A673 (cell line): ENCODE measurements at regions not wholly inside any gene's neighbourhood (a gene's known extent, or its start where the extent isn't known, plus 50 kb on each side); places are given as distances from the start of the nearest gene placed in this dataset.
A peak's percentile ranks its signal among the peaks of the same experiment; 100 is the strongest.
"Not testable (repeated sequence)": the region's sequence is repeated elsewhere in the genome, so short reads cannot be mapped to it uniquely, and the experiment has no call there.

Source experiments
- BruUV-seq: library from RNA; stranded (reverse); fragments of 400-500 nt; replicated peaks from 2 replicates; lab custom pipeline; 2021; lab: Mats Ljungman, UMichigan
- CTCF ChIA-PET: fragments of 300-600 bp; sonication (Branson Sonifier 250); formaldehyde crosslinking; loops from one replicate; lab custom pipeline; 2022; ENCODE audit warnings: antibody characterized with exemption; lab: Charles Lee
- POLR2A ChIA-PET: fragments of 300-600 bp; sonication (Branson Sonifier 250); formaldehyde crosslinking; loops from one replicate; lab custom pipeline; 2022; ENCODE audit warnings: antibody characterized with exemption; ENCODE audit not compliant: low non-redundant PET; lab: Charles Lee
- DNase-seq: peaks from one replicate; pipeline ENCODE4 v3.0.0-alpha.2; 2015; ENCODE audit warnings: low spot score
- H3K27ac ChIP-seq: fragments of 200-600 bp; sonication (generic); 2 replicates; pipeline ENCODE4 v1.5.1; 2016; ENCODE audit warnings: mixed run types, low read depth, mild to moderate bottlenecking, mixed read lengths, antibody characterized with exemption, low read length; ENCODE audit not compliant: poor library complexity, severe bottlenecking
- H3K27me3 ChIP-seq: fragments of 200-600 bp; sonication (generic); replicated peaks from 2 replicates; pipeline ENCODE4 v1.6.1; 2017; ENCODE audit warnings: mixed run types, low read depth, mild to moderate bottlenecking, mixed read lengths, antibody characterized with exemption, low read length; ENCODE audit not compliant: insufficient read depth, poor library complexity
- H3K36me3 ChIP-seq: fragments of 200-600 bp; sonication (generic); 2 replicates; pipeline ENCODE4 v1.6.1; 2016; ENCODE audit warnings: mixed run types, mild to moderate bottlenecking, mixed read lengths, antibody characterized with exemption, low read length; ENCODE audit not compliant: insufficient read depth, poor library complexity, severe bottlenecking
- H3K4me1 ChIP-seq: fragments of 200-600 bp; sonication (generic); 2 replicates; pipeline ENCODE4 v1.6.1; 2017; ENCODE audit warnings: mixed run types, mild to moderate bottlenecking, mixed read lengths, antibody characterized with exemption, low read length; ENCODE audit not compliant: insufficient read depth, poor library complexity, severe bottlenecking
- H3K4me3 ChIP-seq: fragments of 200-600 bp; sonication (generic); 2 replicates; pipeline ENCODE4 v1.5.1; 2016; ENCODE audit warnings: low read depth, mixed run types, mild to moderate bottlenecking, mixed read lengths, low read length; ENCODE audit not compliant: poor library complexity, severe bottlenecking
- H3K9me3 ChIP-seq: fragments of 200-600 bp; sonication (generic); 2 replicates; pipeline ENCODE4 v1.6.1; 2016; ENCODE audit warnings: mixed run types, low read depth, mild to moderate bottlenecking, mixed read lengths, antibody characterized with exemption, low read length; ENCODE audit not compliant: poor library complexity, severe bottlenecking
- EZH2 ChIP-seq: fragments of 200-600 bp; sonication (generic); IDR thresholded peaks from 2 replicates; pipeline ENCODE4 v1.6.1; 2017; ENCODE audit warnings: borderline replicate concordance, low read depth, mild to moderate bottlenecking, mixed read lengths, antibody characterized with exemption, low read length; ENCODE audit not compliant: poor library complexity, severe bottlenecking
- intact Hi-C: fragments of 100-400 bp; cut with micrococcal nuclease; formaldehyde crosslinking; loops from one replicate; pipeline ENCODE4 v1.10.0; 2022; ENCODE audit not compliant: unreplicated experiment
- TF ChIP-seq, protein P1 (sequence below): fragments of 300-800, 200-600 bp; sonication (generic); conservative IDR thresholded peaks from 2 replicates; pipeline ENCODE4 v1.5.1; 2017; ENCODE audit warnings: low read depth, mild to moderate bottlenecking, antibody characterized with exemption, low read length, moderate library complexity, mixed read lengths

DNA sequence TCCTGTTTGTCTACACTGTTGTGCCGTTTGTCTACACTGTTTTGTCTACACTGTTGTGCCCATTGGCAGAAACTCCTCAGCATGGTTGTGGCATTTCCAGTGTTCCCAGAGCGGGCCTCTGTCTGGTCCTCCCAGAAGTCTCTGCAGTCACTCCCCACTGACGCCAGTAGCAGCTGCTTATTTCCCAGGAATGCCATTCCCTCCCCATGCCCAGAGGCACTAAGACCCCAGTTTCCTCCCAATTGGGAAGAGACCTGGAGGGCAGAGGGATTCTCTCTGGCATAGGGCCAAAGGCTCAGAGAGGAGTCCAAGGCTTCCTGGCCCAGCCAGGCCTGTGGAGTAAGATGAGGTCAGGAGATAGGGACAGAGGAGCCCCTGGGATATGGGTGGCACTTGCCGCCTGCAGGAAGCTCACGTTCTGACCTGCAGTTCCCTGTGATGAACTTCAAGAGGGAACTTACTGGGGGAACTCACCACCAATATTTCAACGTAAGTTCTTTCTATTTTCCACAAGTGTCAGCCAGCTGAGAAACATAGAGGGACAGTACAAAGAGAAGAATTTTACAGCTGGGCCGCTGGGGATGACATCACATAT is 69.1 kb downstream of the TNFAIP2 start:
- TF ChIP-seq EZH2 = no peak
- TF ChIP-seq, protein P1, sequence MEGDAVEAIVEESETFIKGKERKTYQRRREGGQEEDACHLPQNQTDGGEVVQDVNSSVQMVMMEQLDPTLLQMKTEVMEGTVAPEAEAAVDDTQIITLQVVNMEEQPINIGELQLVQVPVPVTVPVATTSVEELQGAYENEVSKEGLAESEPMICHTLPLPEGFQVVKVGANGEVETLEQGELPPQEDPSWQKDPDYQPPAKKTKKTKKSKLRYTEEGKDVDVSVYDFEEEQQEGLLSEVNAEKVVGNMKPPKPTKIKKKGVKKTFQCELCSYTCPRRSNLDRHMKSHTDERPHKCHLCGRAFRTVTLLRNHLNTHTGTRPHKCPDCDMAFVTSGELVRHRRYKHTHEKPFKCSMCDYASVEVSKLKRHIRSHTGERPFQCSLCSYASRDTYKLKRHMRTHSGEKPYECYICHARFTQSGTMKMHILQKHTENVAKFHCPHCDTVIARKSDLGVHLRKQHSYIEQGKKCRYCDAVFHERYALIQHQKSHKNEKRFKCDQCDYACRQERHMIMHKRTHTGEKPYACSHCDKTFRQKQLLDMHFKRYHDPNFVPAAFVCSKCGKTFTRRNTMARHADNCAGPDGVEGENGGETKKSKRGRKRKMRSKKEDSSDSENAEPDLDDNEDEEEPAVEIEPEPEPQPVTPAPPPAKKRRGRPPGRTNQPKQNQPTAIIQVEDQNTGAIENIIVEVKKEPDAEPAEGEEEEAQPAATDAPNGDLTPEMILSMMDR = no peak
- Histone ChIP-seq H3K36me3 (no peaks in the 10 kb centered on the region), H3K27ac (no peak overlapping the region), H3K27me3 (no peaks in the 10 kb centered on the region), H3K4me3 (no peak overlapping the region), H3K4me1 (peaks cover 10% of the 10 kb centered on the region), H3K9me3 (no peaks in the 10 kb centered on the region)
- no TSS peak for BruUV-seq
- ChIA-PET POLR2A (no interaction called here), CTCF (no interaction called here)
- intact Hi-C loops = no loop called here
- no peak for DNase-seq

DNA sequence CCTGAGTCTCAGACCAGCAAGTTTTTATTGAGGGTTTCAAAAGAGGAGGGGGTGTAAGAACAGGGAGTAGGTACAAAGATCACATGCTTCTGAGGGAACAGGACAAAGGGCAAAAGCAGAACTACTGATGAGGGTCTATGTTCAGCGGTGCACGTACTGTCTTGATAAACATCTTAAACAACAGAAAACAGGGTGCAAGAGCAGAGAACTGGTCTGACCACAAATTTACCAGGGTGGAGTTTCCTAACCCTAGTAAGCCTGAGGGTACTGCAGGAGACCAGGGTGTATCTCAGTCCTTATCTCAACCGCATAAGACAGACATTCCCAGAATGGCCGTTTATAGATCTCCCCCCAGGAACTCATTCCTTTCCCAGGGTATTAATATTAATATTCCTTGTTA is 69.6 kb downstream of the TNFAIP2 start:
- intact Hi-C loops, POLR2A ChIA-PET, H3K27ac ChIP-seq, H3K27me3 ChIP-seq, H3K4me3 ChIP-seq, H3K9me3 ChIP-seq, BruUV-seq, DNase-seq, H3K36me3 ChIP-seq: not testable (repeated sequence)
- H3K4me1 ChIP-seq = peaks cover 10% of the 10 kb centered on the region
- CTCF ChIA-PET = interaction anchor here (0.6 kb wide), 1 partner anchor 96 kb away, joined by 5 read pairs; no protein-coding TSS in a partner anchor

GRCh38 chr14:103193491-103193890 is 70.2 kb downstream of the TNFAIP2 start:
- H3K36me3 ChIP-seq, H3K27me3 ChIP-seq, H3K9me3 ChIP-seq, BruUV-seq, DNase-seq, H3K27ac ChIP-seq, POLR2A ChIA-PET, intact Hi-C loops, H3K4me3 ChIP-seq: not testable (repeated sequence)
- CTCF ChIA-PET = interaction anchor here (0.6 kb wide), 1 partner anchor 96 kb away, joined by 5 read pairs; no protein-coding TSS in a partner anchor
- H3K4me1 ChIP-seq = peaks cover 10% of the 10 kb centered on the region

DNA sequence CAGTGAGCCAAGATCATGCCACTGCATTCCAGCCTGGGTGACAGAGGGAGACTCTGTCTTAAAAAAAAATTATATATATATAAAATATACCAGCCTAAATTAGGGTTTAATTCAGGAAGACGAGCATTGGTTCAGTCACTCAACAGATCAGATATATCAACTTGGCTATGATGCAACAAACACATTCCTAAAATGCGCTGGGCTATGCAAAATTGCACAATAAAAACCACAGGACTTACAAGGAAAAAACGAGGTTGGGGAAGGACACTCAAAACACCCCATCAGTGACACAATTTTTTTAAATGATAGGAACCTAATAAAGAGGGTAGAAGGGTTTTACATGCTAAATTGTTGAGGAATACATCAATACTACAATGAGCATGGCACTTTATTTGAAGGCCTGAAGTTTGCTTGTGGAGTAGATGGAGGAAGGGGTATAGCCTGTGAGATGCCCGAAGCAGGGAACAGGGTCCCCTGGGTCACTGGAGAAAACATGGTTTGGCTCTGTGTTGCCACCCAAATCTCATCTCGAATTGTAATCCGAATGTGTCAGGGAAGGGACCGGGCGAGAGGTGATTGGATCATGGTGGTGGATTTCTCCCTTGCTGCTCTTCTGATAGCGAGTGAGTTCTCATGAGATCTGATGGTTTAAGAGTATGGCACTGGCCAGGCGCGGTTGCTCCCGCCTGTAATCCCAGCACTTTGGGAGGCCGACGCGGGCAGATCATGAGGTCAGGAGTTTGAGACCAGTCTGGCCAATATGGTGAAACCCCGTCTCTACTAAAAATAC is 71.2 kb downstream of the TNFAIP2 start:
- peaks cover 10% of the 10 kb centered on the region for H3K4me1 ChIP-seq
- no peak overlapping the region for H3K4me3 ChIP-seq
- POLR2A ChIA-PET = no interaction called here
- no peak overlapping the region for H3K27ac ChIP-seq
- H3K9me3 ChIP-seq = no peaks in the 10 kb centered on the region
- H3K36me3 ChIP-seq = no peaks in the 10 kb centered on the region
- H3K27me3 ChIP-seq = no peaks in the 10 kb centered on the region
- no TSS peak for BruUV-seq
- TF ChIP-seq, protein P1 = no peak
- no peak for TF ChIP-seq EZH2
- CTCF ChIA-PET = no interaction called here
- DNase-seq = peak; percentile 50
- intact Hi-C loops = no loop called here
